Transverse colon (tissue), 3 donors: ENCODE measurements at regions not wholly inside any gene's neighbourhood (a gene's known extent, or its start where the extent isn't known, plus 50 kb on each side); places are given as distances from the start of the nearest gene placed in this dataset.

Source experiments
- POLR2A ChIP-seq: fragments of 450-650 bp; IDR thresholded peaks from one replicate; pipeline ENCODE4 v1.6.1; 2016; ENCODE audit warnings: antibody characterized with exemption, mild to moderate bottlenecking, moderate library complexity
- TF ChIP-seq, protein P1 (sequence below), 5 experiments: fragments of 200-600 bp in 3 of 5; fragments of 450-650 bp in 2 of 5; sonication (generic) in 3 of 5; IDR thresholded peaks; 1 replicate in 2 of 5; 2 replicates in 3 of 5; pipeline ENCODE4 v1.5.1; 2016 to 2017; ENCODE audit warnings: antibody characterized with exemption in 5 of 5, inconsistent platforms in 3 of 5, mild to moderate bottlenecking in 2 of 5, moderate library complexity in 1 of 5

DNA sequence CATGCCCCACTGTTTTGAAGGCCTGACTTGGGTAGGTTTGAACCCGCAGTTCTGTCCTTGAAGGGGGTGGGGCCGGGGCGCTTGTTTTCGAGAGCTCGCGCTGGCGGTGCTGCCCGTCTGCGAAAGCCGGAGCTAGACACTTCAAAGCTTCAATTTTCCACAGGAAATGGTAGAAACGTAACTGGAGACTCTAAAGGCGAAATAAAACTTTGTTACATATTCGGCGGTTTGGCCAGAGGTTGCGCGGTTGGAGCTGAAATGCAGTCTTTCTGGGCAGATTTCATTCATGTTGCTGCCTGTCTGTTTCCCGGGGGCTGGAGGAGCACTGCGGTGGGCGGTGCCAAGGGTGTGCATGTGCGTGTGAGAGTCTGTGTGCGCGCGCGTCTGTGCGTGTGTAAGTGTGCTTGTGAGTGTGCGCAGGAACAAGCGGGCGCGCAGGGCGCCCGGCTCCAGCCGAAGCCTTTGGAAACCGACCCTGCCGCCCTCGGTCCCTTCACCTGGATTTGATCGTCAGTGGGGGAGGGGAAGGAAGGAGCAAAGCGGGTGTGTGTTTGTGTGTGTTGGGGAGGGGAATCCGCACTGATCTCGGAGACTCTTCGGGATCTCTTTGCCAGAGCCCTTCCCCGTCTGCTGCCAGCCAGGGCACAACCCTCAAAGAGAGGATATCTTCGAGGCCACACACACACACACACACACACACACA lies 227.7 kb upstream of the CRY1 start:
- TF ChIP-seq, protein P1, sequence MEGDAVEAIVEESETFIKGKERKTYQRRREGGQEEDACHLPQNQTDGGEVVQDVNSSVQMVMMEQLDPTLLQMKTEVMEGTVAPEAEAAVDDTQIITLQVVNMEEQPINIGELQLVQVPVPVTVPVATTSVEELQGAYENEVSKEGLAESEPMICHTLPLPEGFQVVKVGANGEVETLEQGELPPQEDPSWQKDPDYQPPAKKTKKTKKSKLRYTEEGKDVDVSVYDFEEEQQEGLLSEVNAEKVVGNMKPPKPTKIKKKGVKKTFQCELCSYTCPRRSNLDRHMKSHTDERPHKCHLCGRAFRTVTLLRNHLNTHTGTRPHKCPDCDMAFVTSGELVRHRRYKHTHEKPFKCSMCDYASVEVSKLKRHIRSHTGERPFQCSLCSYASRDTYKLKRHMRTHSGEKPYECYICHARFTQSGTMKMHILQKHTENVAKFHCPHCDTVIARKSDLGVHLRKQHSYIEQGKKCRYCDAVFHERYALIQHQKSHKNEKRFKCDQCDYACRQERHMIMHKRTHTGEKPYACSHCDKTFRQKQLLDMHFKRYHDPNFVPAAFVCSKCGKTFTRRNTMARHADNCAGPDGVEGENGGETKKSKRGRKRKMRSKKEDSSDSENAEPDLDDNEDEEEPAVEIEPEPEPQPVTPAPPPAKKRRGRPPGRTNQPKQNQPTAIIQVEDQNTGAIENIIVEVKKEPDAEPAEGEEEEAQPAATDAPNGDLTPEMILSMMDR (IDR thresholded peaks at IDR 0.05), result no peak
- no peak for TF ChIP-seq POLR2A
